IMR-90 (cell line): ENCODE measurements at regions not wholly inside any gene's neighbourhood (a gene's known extent, or its start where the extent isn't known, plus 50 kb on each side); places are given as distances from the start of the nearest gene placed in this dataset.

Experiments used
- ATAC-seq: fragments of 200-7000 bp; cut with Tn5 transposase; 2 replicates; pipeline ENCODE4 v1.9.1; 2020; ENCODE audit warnings: low read depth, mild to moderate bottlenecking, moderate library complexity
- BruUV-seq: library from RNA; stranded (reverse); fragments of 400-500 nt; replicated peaks from 2 replicates; lab custom pipeline; 2021; lab: Mats Ljungman, UMichigan
- CTCF ChIA-PET: fragments of 300-600 bp; formaldehyde crosslinking; extraction: SDS; loops from one replicate; lab custom pipeline; 2021; ENCODE audit warnings: antibody characterized with exemption; lab: Yijun Ruan, JAX
- POLR2A ChIA-PET: fragments of 300-600 bp; sonication (Branson Sonifier 250); formaldehyde crosslinking; loops from one replicate; lab custom pipeline; 2022; ENCODE audit warnings: antibody characterized with exemption; ENCODE audit not compliant: unreplicated experiment; lab: Charles Lee
- DNase-seq: peaks from one replicate; pipeline ENCODE4 v3.0.0; 2013
- H2AFZ ChIP-seq: replicated peaks from 2 replicates; pipeline ENCODE3; 2013; ENCODE audit warnings: low read length, mild to moderate bottlenecking; ENCODE audit not compliant: poor library complexity
- H2AK5ac ChIP-seq: 2 replicates; pipeline ENCODE4 v1.6.1; 2013; ENCODE audit warnings: low read depth, low read length, inconsistent platforms
- H2AK9ac ChIP-seq: replicated peaks from 2 replicates; pipeline ENCODE3; 2013; ENCODE audit warnings: mild to moderate bottlenecking, low read depth, low read length, moderate library complexity; ENCODE audit not compliant: poor library complexity
- H2BK120ac ChIP-seq: 2 replicates; pipeline ENCODE4 v1.6.1; 2013; ENCODE audit warnings: low read depth, low read length, inconsistent platforms
- H2BK15ac ChIP-seq: 3 replicates; pipeline ENCODE4 v1.6.1; 2013; ENCODE audit warnings: low read depth, low read length, inconsistent platforms
- H2BK20ac ChIP-seq: 2 replicates; pipeline ENCODE4 v1.6.1; 2013; ENCODE audit warnings: low read depth, mild to moderate bottlenecking, inconsistent platforms, low read length, moderate library complexity
- H2BK5ac ChIP-seq: 2 replicates; pipeline ENCODE4 v1.6.1; 2013; ENCODE audit warnings: mild to moderate bottlenecking, low read depth, low read length, inconsistent platforms; ENCODE audit not compliant: poor library complexity, severe bottlenecking
- H3K14ac ChIP-seq: replicated peaks from 2 replicates; pipeline ENCODE4 v1.6.1; 2013; ENCODE audit warnings: low read depth, low read length, inconsistent platforms
- H3K18ac ChIP-seq: 2 replicates; pipeline ENCODE4 v1.6.1; 2013; ENCODE audit warnings: low read depth, low read length, control low read depth
- H3K23ac ChIP-seq: 2 replicates; pipeline ENCODE4 v1.6.1; 2013; ENCODE audit warnings: low read depth, low read length, inconsistent platforms
- H3K27ac ChIP-seq: 2 replicates; pipeline ENCODE4 v1.5.1; 2013; ENCODE audit warnings: mild to moderate bottlenecking, control low read depth, low read length; ENCODE audit not compliant: insufficient read depth
- H3K27me3 ChIP-seq: 2 replicates; pipeline ENCODE4 v1.6.1; 2013; ENCODE audit warnings: low read length; ENCODE audit not compliant: control insufficient read depth, insufficient read depth
- H3K36me3 ChIP-seq: 2 replicates; pipeline ENCODE4 v1.6.1; 2013; ENCODE audit warnings: low read length, mixed read lengths; ENCODE audit not compliant: control insufficient read depth, insufficient read depth
- H3K4ac ChIP-seq: 2 replicates; pipeline ENCODE4 v1.6.1; 2013; ENCODE audit warnings: low read depth, low read length, inconsistent platforms
- H3K4me1 ChIP-seq: 2 replicates; pipeline ENCODE4 v1.6.1; 2013; ENCODE audit warnings: low read length, mixed read lengths; ENCODE audit not compliant: control insufficient read depth, insufficient read depth
- H3K4me2 ChIP-seq: 2 replicates; pipeline ENCODE4 v1.6.1; 2013; ENCODE audit warnings: low read depth, mild to moderate bottlenecking, control low read depth, low read length, moderate library complexity
- H3K4me3 ChIP-seq: 2 replicates; pipeline ENCODE4 v1.5.1; 2013; ENCODE audit warnings: low read depth, mild to moderate bottlenecking, control low read depth, low read length, moderate library complexity; ENCODE audit not compliant: insufficient read depth
- H3K56ac ChIP-seq: 2 replicates; pipeline ENCODE4 v1.6.1; 2013; ENCODE audit warnings: low read length, inconsistent platforms; ENCODE audit not compliant: insufficient read depth; ENCODE audit errors: extremely low read depth
- H3K79me1 ChIP-seq, 2 experiments: 2 replicates each; pipeline ENCODE4 v1.6.1; 2013; ENCODE audit warnings: low read length in 2 of 2, inconsistent platforms in 1 of 2, low read depth in 1 of 2
- H3K9ac ChIP-seq: 2 replicates; pipeline ENCODE4 v1.6.1; 2013; ENCODE audit warnings: low read depth, low read length, control low read depth
- H3K9me1 ChIP-seq: 2 replicates; pipeline ENCODE4 v1.6.1; 2013; ENCODE audit warnings: low read length, inconsistent platforms; ENCODE audit not compliant: insufficient read depth
- H3K9me3 ChIP-seq: 2 replicates; pipeline ENCODE4 v1.6.1; 2013; ENCODE audit warnings: low read length; ENCODE audit not compliant: control insufficient read depth, insufficient read depth
- H4K20me1 ChIP-seq: 2 replicates; pipeline ENCODE4 v1.6.1; 2013; ENCODE audit warnings: low read length, inconsistent platforms; ENCODE audit not compliant: insufficient read depth
- H4K5ac ChIP-seq: 2 replicates; pipeline ENCODE4 v1.6.1; 2013; ENCODE audit warnings: mild to moderate bottlenecking, low read depth, low read length, control low read depth
- H4K8ac ChIP-seq, 2 experiments: 2 replicates each; pipeline ENCODE4 v1.6.1; 2013; ENCODE audit warnings: low read depth in 2 of 2, low read length in 2 of 2, control low read depth in 1 of 2, inconsistent platforms in 1 of 2
- H4K91ac ChIP-seq: 2 replicates; pipeline ENCODE4 v1.6.1; 2013; ENCODE audit warnings: low read depth, low read length, inconsistent platforms; ENCODE audit not compliant: insufficient read depth
- CEBPB ChIP-seq: IDR thresholded peaks from 2 replicates; pipeline ENCODE4 v1.6.1; 2012; ENCODE audit warnings: low read depth, low read length, improper control_type of control experiment
- CHD1 ChIP-seq: IDR thresholded peaks from 2 replicates; pipeline ENCODE4 v1.6.1; 2012; ENCODE audit warnings: low read depth, low read length, improper control_type of control experiment
- CTCF ChIP-seq: conservative IDR thresholded peaks from 2 replicates; pipeline ENCODE4 v1.5.1; 2012; ENCODE audit warnings: mild to moderate bottlenecking, low read depth, low read length, improper control_type of control experiment
- ELK1 ChIP-seq: fragments of 150-350 bp; IDR thresholded peaks from 2 replicates; pipeline ENCODE4 v1.6.1; 2016; ENCODE audit warnings: low read depth, mild to moderate bottlenecking, low read length, moderate library complexity, borderline replicate concordance
- FOS ChIP-seq: fragments of 150-350 bp; IDR thresholded peaks from 2 replicates; pipeline ENCODE4 v1.6.1; 2016; ENCODE audit warnings: low read depth, low read length
- MAFK ChIP-seq: IDR thresholded peaks from 2 replicates; pipeline ENCODE4 v1.6.1; 2012; ENCODE audit warnings: low read depth, low read length, improper control_type of control experiment
- MAZ ChIP-seq: IDR thresholded peaks from 2 replicates; pipeline ENCODE4 v1.6.1; 2012; ENCODE audit warnings: low read depth, mild to moderate bottlenecking, low read length, improper control_type of control experiment, moderate library complexity, borderline replicate concordance
- MXI1 ChIP-seq: IDR thresholded peaks from 2 replicates; pipeline ENCODE4 v1.6.1; 2012; ENCODE audit warnings: low read depth, mild to moderate bottlenecking, low read length, moderate library complexity, borderline replicate concordance
- NFE2L2 ChIP-seq: fragments of 150-350 bp; IDR thresholded peaks from 2 replicates; pipeline ENCODE4 v1.6.1; 2016; ENCODE audit warnings: low read depth, mild to moderate bottlenecking, low read length
- POLR2A ChIP-seq: IDR thresholded peaks from 2 replicates; pipeline ENCODE4 v1.6.1; 2012; ENCODE audit warnings: mild to moderate bottlenecking, low read depth, low read length
- RAD21 ChIP-seq: IDR thresholded peaks from 2 replicates; pipeline ENCODE4 v1.6.1; 2012; ENCODE audit warnings: low read length, improper control_type of control experiment
- RCOR1 ChIP-seq: IDR thresholded peaks from 2 replicates; pipeline ENCODE4 v1.6.1; 2012; ENCODE audit warnings: mild to moderate bottlenecking, low read length, improper control_type of control experiment; ENCODE audit not compliant: insufficient replicate concordance
- RFX5 ChIP-seq: IDR thresholded peaks from 2 replicates; pipeline ENCODE4 v1.8.0; 2012; ENCODE audit warnings: low read depth, mild to moderate bottlenecking, low read length, moderate library complexity
- USF2 ChIP-seq: fragments of 150-350 bp; IDR thresholded peaks from 2 replicates; pipeline ENCODE4 v1.6.1; 2017; ENCODE audit warnings: mild to moderate bottlenecking, antibody characterized with exemption, low read length, low read depth
- whole genome bisulfite sequencing, 2 experiments: methylation state at CpG; one replicate each; pipeline versions ENCODE4 v1.1.5 to v1.1.7; 2013; ENCODE audit warnings: missing lambda C conversion rate in 2 of 2; ENCODE audit not compliant: insufficient read length in 1 of 2; ENCODE audit errors: extremely low coverage in 2 of 2; 5-methylcytosine and 5-hydroxymethylcytosine counted together
- dilution Hi-C: fragments of 300-500 bp; cut with HindIII; formaldehyde crosslinking; loops from one replicate; pipeline ENCODE4 v1.14.3; 2018; ENCODE audit warnings: low sequenced_read_pairs; ENCODE audit not compliant: unreplicated experiment
- in situ Hi-C: fragments of 300-500 bp; cut with MboI; formaldehyde crosslinking; loops from 3 replicates; pipeline ENCODE4 v1.14.3; 2019; ENCODE audit warnings: low sequenced_read_pairs, inconsistent platforms, mixed read lengths
- intact Hi-C: fragments of 100-400 bp; cut with micrococcal nuclease; formaldehyde crosslinking; loops from 2 replicates; pipeline ENCODE4 v1.10.0; 2022

GRCh38 chr1:81128079-81128478, 672.7 kb upstream of the ADGRL2 start:
- CTCF ChIA-PET: no interaction called here
- in situ Hi-C loops: no loop called here
- H2BK15ac ChIP-seq: no peak overlapping the region

More at GRCh38 chr1:81128079-81128478, 672.7 kb upstream of the ADGRL2 start:
- Histone ChIP-seq H3K4me3 (no peak overlapping the region), H3K27ac (no peak overlapping the region), H3K18ac (peak overlapping the region; percentile 85), H3K9me3 (no peaks in the 10 kb centered on the region), H2AK5ac (no peak overlapping the region), H3K4me2 (no peak overlapping the region), H3K9ac (no peak overlapping the region), H3K27me3 (no peaks in the 10 kb centered on the region), H3K56ac (no peak overlapping the region), H2BK20ac (no peak overlapping the region), H3K14ac (no peak overlapping the region), H3K9me1 (0 out of 2 replicates have a peak, but pooled peaks cover 4% of the 10 kb centered on the region), H3K4me1 (peaks cover 12% of the 10 kb centered on the region), H2BK5ac (no peak overlapping the region), H2AFZ (no peak overlapping the region), H4K20me1 (no peaks in the 10 kb centered on the region), H4K5ac (no peak overlapping the region; the same call in 1 of the 2 replicates), H4K8ac (no peak overlapping the region; a peak in 1 of 4 replicates), H2BK120ac (no peak overlapping the region), H3K4ac (no peak overlapping the region), H3K79me1 (no peaks in the 10 kb centered on the region), H3K36me3 (no peaks in the 10 kb centered on the region), H4K91ac (no peak overlapping the region), H2AK9ac (no peak overlapping the region), H3K23ac (no peak overlapping the region)
- no peak for TF ChIP-seq RAD21
- TF ChIP-seq RCOR1: no peak
- TF ChIP-seq POLR2A: no peak
- TF ChIP-seq NFE2L2: no peak
- no peak for TF ChIP-seq ELK1
- TF ChIP-seq MAZ: no peak
- TF ChIP-seq CEBPB: no peak
- TF ChIP-seq CHD1: no peak
- TF ChIP-seq MXI1: no peak
- TF ChIP-seq MAFK: no peak
- TF ChIP-seq USF2: no peak
- no peak for TF ChIP-seq FOS
- TF ChIP-seq RFX5: no peak
- TF ChIP-seq CTCF: no peak
- intact Hi-C loops: no loop called here
- no TSS peak for BruUV-seq
- WGBS, 2 experiments: no CpG with 5 or more reads among the region's 1 CpG
- DNase-seq: no peak
- POLR2A ChIA-PET: no interaction called here
- ATAC-seq: no peak
- dilution Hi-C loops: no loop called here
